NCI-H748 (cell line): ENCODE measurements at regions not wholly inside any gene's neighbourhood (a gene's known extent, or its start where the extent isn't known, plus 50 kb on each side); places are given as distances from the start of the nearest gene placed in this dataset.

Experiments
- DNase-seq: peaks from one replicate; lab custom pipeline; 2025; ENCODE audit not compliant: unreplicated experiment; lab: John Stamatoyannopoulos, UW

GRCh38 chr6:141026504-141026903 is 1106.2 kb upstream of the GJE1 start:
- no peak for DNase-seq

- no peak for DNase-seq
Measured at GRCh38 chr6:141024526-141024925, 1108.2 kb upstream of the GJE1 start.

GRCh38 chr6:141017941-141018340 is 1114.8 kb upstream of the GJE1 start:
- no peak for DNase-seq

GRCh38 chr6:141000917-141001316 is 1131.8 kb upstream of the GJE1 start:
- no peak for DNase-seq

- no peak for DNase-seq
Measured at GRCh38 chr6:140993515-140993914, 1139.2 kb upstream of the GJE1 start.

GRCh38 chr6:140992678-140993077 is 1140.0 kb upstream of the GJE1 start:
- DNase-seq, result no peak

GRCh38 chr6:140988780-140989179 is 1143.9 kb upstream of the GJE1 start:
- DNase-seq, result peak; percentile 74

- DNase-seq, result no peak
Measured at GRCh38 chr6:140987364-140988155, 1145.2 kb upstream of the GJE1 start.

GRCh38 chr6:140985679-140986275 is 1146.9 kb upstream of the GJE1 start:
- DNase-seq, result no peak

GRCh38 chr6:140980265-140980887 is 1152.3 kb upstream of the GJE1 start:
- DNase-seq, result peak; percentile 9

GRCh38 chr6:140979642-140980091 is 1153.1 kb upstream of the GJE1 start:
- DNase-seq, result no peak

GRCh38 chr6:140977403-140977802 is 1155.3 kb upstream of the GJE1 start:
- DNase-seq, result no peak

- DNase-seq, result no peak
Measured at GRCh38 chr6:140976806-140977205, 1155.9 kb upstream of the GJE1 start.

- DNase-seq, result no peak
Measured at GRCh38 chr6:140970485-140970884, 1162.2 kb upstream of the GJE1 start.

GRCh38 chr6:140968062-140968461 is 1164.7 kb upstream of the GJE1 start:
- DNase-seq, result no peak

- DNase-seq, result no peak
Measured at GRCh38 chr6:140966676-140967075, 1166.0 kb upstream of the GJE1 start.

- no peak for DNase-seq
Measured at GRCh38 chr6:140960566-140960965, 1172.2 kb upstream of the GJE1 start.

- peak; percentile 100 for DNase-seq
Measured at GRCh38 chr6:140957386-140957785, 1175.3 kb upstream of the GJE1 start.

- DNase-seq, result peak; percentile 100
Measured at GRCh38 chr6:140956571-140957369, 1176.0 kb upstream of the GJE1 start.

- no peak for DNase-seq
Measured at GRCh38 chr6:140940251-140940925, 1192.3 kb upstream of the GJE1 start.

- no peak for DNase-seq
Measured at GRCh38 chr6:140932909-140933308, 1199.8 kb upstream of the GJE1 start.
